ENCODE measurements at regions not wholly inside any gene's neighbourhood (a gene's known extent, or its start where the extent isn't known, plus 50 kb on each side); places are given as distances from the start of the nearest gene placed in this dataset.

- Histone ChIP-seq H3K4me1 (ENCODE audit: control insufficient read depth in 2 of 2, insufficient read depth in 2 of 2, low read length in 2 of 2) (no peaks in the 10 kb centered on the region), H3K27me3 (replicated peaks in 1 of 4; ENCODE audit: control extremely low read depth in 1 of 4, control insufficient read depth in 3 of 4, insufficient read depth in 4 of 4, low read length in 3 of 4) (no peaks in the 10 kb centered on the region), H3K4me2 (replicated peaks; ENCODE audit: low read depth, low read length, poor library complexity, severe bottlenecking) (no peak overlapping the region), H2AFZ (ENCODE audit: insufficient read depth, low read depth, low read length, poor library complexity, severe bottlenecking) (no peak overlapping the region), H4K20me1 (ENCODE audit: control insufficient read depth, insufficient read depth, low read length, poor library complexity, severe bottlenecking) (no peaks in the 10 kb centered on the region), H3K4me3 (ENCODE audit: control extremely low read depth in 1 of 5, extremely low read depth in 1 of 5, insufficient read depth in 1 of 5, low read depth in 2 of 5, low read length in 4 of 5) (no peak overlapping the region), H3K9me3 (ENCODE audit: control extremely low read depth in 1 of 3, control insufficient read depth in 2 of 3, insufficient read depth in 1 of 3, low read length in 2 of 3) (no peaks in the 10 kb centered on the region), H3K79me2 (ENCODE audit: control insufficient read depth, insufficient read depth, low read length) (no peaks in the 10 kb centered on the region), H3K9ac (ENCODE audit: low read length) (no peak overlapping the region), H3K36me3 (replicated peaks in 1 of 2; ENCODE audit: control extremely low read depth in 1 of 2, control insufficient read depth in 1 of 2, extremely low read depth in 1 of 2, insufficient read depth in 2 of 2, low read length in 1 of 2) (no peaks in the 10 kb centered on the region), H3K27ac (ENCODE audit: low read length in 2 of 2) (no peak overlapping the region)
- intact Hi-C loops (cut with micrococcal nuclease): no loop called here
- no peak overlapping the region for H3K27ac Mint-ChIP-seq
- ChIA-PET POLR2A (no interaction called here), CTCF (no interaction called here)
- no peaks in the 10 kb centered on the region for H3K9me3 Mint-ChIP-seq (ENCODE audit: insufficient read depth)
- 100% methylated on average over 3 of the region's 3 CpGs for WGBS (ENCODE audit: insufficient coverage)
- no peak for TF ChIP-seq CTCF (IDR thresholded peaks at IDR 0.05)
- ATAC-seq (ENCODE audit: low read depth) (no peak), DNase-seq (no peak)
- peaks cover 7% of the 10 kb centered on the region for H3K4me1 Mint-ChIP-seq
- no peaks in the 10 kb centered on the region for H3K27me3 Mint-ChIP-seq
- no peak overlapping the region for H3K4me3 Mint-ChIP-seq
These were observed 375.4 kb downstream of the KCNRG start for GRCh38 chr13:50390503-50391248.

DNA sequence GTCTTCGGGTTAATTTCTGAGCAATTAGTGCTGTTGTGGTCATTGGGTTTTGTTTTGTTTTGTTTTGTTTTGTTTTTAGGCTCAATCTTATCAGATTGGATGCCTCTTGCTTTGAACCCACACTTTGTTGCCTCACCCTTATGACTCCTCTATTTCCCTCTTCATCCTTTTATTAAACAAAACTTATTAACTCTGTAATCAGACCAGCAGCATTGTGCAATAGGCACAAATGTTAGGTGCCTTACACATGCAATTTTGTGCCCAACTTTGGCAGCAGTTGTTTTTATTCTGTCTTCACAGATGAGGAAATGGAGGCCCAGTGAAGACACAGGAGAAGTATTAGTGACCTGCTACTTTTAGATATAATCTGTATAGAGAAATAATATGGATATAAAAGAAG, 377.7 kb downstream of the KCNRG start:
- Histone ChIP-seq H3K36me3 (replicated peaks in 1 of 2; ENCODE audit: control extremely low read depth in 1 of 2, control insufficient read depth in 1 of 2, extremely low read depth in 1 of 2, insufficient read depth in 2 of 2, low read length in 1 of 2) (no peaks in the 10 kb centered on the region), H2AFZ (ENCODE audit: insufficient read depth, low read depth, low read length, poor library complexity, severe bottlenecking) (no peak overlapping the region), H3K9me3 (ENCODE audit: control extremely low read depth in 1 of 3, control insufficient read depth in 2 of 3, insufficient read depth in 1 of 3, low read length in 2 of 3) (no peaks in the 10 kb centered on the region), H4K20me1 (ENCODE audit: control insufficient read depth, insufficient read depth, low read length, poor library complexity, severe bottlenecking) (no peaks in the 10 kb centered on the region), H3K4me2 (replicated peaks; ENCODE audit: low read depth, low read length, poor library complexity, severe bottlenecking) (no peak overlapping the region), H3K9ac (ENCODE audit: low read length) (no peak overlapping the region), H3K79me2 (ENCODE audit: control insufficient read depth, insufficient read depth, low read length) (no peaks in the 10 kb centered on the region), H3K4me3 (ENCODE audit: control extremely low read depth in 1 of 5, extremely low read depth in 1 of 5, insufficient read depth in 1 of 5, low read depth in 2 of 5, low read length in 4 of 5) (no peak overlapping the region), H3K27ac (ENCODE audit: low read length in 2 of 2) (no peak overlapping the region), H3K4me1 (ENCODE audit: control insufficient read depth in 2 of 2, insufficient read depth in 2 of 2, low read length in 2 of 2) (no peaks in the 10 kb centered on the region), H3K27me3 (replicated peaks in 1 of 4; ENCODE audit: control extremely low read depth in 1 of 4, control insufficient read depth in 3 of 4, insufficient read depth in 4 of 4, low read length in 3 of 4) (no peaks in the 10 kb centered on the region)
- Mint-ChIP-seq H3K4me1 (no peaks in the 10 kb centered on the region), H3K27ac (no peak overlapping the region), H3K27me3 (no peaks in the 10 kb centered on the region), H3K9me3 (ENCODE audit: insufficient read depth) (no peaks in the 10 kb centered on the region), H3K4me3 (no peak overlapping the region)
- no CpG with 5 or more reads among the region's 1 CpG for WGBS (ENCODE audit: insufficient coverage)
- ATAC-seq (ENCODE audit: low read depth): no peak
- TF ChIP-seq CTCF (IDR thresholded peaks at IDR 0.05): no peak
- TF ChIP-seq EZH2 (IDR thresholded peaks at IDR 0.05; ENCODE audit: borderline replicate concordance, insufficient read depth, low read depth, low read length, poor library complexity, severe bottlenecking): no peak
- ChIA-PET POLR2A (no interaction called here), CTCF (no interaction called here)
- intact Hi-C loops (cut with micrococcal nuclease): no loop called here
- no peak for DNase-seq
